ENCODE measurements at regions not wholly inside any gene's neighbourhood (a gene's known extent, or its start where the extent isn't known, plus 50 kb on each side); places are given as distances from the start of the nearest gene placed in this dataset.

GRCh38 chr11:39220501-39221230 lies 2238.8 kb downstream of the LRRC4C start:
- H3K27ac ChIP-seq (ENCODE audit: low read length): no peak overlapping the region
- no peaks in the 10 kb centered on the region for H3K27me3 ChIP-seq (ENCODE audit: control insufficient read depth, insufficient read depth, low read length)
- CTCF ChIA-PET: no interaction called here
- DNase-seq (ENCODE audit: low read depth, low spot score): no peak
- no peaks in the 10 kb centered on the region for H3K36me3 ChIP-seq (ENCODE audit: control insufficient read depth, insufficient read depth, low read length)
- no TSS peak for BruUV-seq (replicated peaks)
- in situ Hi-C loops (cut with HindIII; ENCODE audit: low pct_unique_long_range_greater_than_20kb, low sequenced_read_pairs) (no loop called here), intact Hi-C loops (cut with micrococcal nuclease; ENCODE audit: unreplicated experiment) (no loop called here)
- no peak for ATAC-seq
- no peaks in the 10 kb centered on the region for H3K4me1 ChIP-seq (ENCODE audit: control insufficient read depth, insufficient read depth, low read length)
- H3K4me3 ChIP-seq (ENCODE audit: low read depth in 2 of 2, low read length in 2 of 2): no peak overlapping the region
- no peak for TF ChIP-seq SIN3A (IDR thresholded peaks at IDR 0.05; ENCODE audit: borderline replicate concordance, insufficient read depth, low read depth, low read length)
- no peaks in the 10 kb centered on the region for H3K9me3 ChIP-seq (ENCODE audit: control insufficient read depth, insufficient read depth, low read depth, low read length)
- POLR2A ChIA-PET: no interaction called here

GRCh38 chr11:39220069-39220468 lies 2239.4 kb downstream of the LRRC4C start:
- in situ Hi-C loops (cut with HindIII; ENCODE audit: low pct_unique_long_range_greater_than_20kb, low sequenced_read_pairs) (no loop called here), intact Hi-C loops (cut with micrococcal nuclease; ENCODE audit: unreplicated experiment) (no loop called here)
- BruUV-seq (replicated peaks): no TSS peak
- ATAC-seq: no peak
- POLR2A ChIA-PET: no interaction called here
- H3K36me3 ChIP-seq (ENCODE audit: control insufficient read depth, insufficient read depth, low read length): no peaks in the 10 kb centered on the region
- H3K27me3 ChIP-seq (ENCODE audit: control insufficient read depth, insufficient read depth, low read length): no peaks in the 10 kb centered on the region
- H3K27ac ChIP-seq (ENCODE audit: low read length): no peak overlapping the region
- CTCF ChIA-PET: no interaction called here
- H3K4me1 ChIP-seq (ENCODE audit: control insufficient read depth, insufficient read depth, low read length): no peaks in the 10 kb centered on the region
- DNase-seq (ENCODE audit: low read depth, low spot score): no peak
- H3K9me3 ChIP-seq (ENCODE audit: control insufficient read depth, insufficient read depth, low read depth, low read length): no peaks in the 10 kb centered on the region
- no peak overlapping the region for H3K4me3 ChIP-seq (ENCODE audit: low read depth in 2 of 2, low read length in 2 of 2)
- TF ChIP-seq REST (IDR thresholded peaks at IDR 0.05; ENCODE audit: insufficient read depth in 1 of 2, low read depth in 2 of 2, low read length in 1 of 2) (no peak), POLR2AphosphoS5 (IDR thresholded peaks at IDR 0.05; ENCODE audit: low read depth, low read length) (no peak), SIN3A (IDR thresholded peaks at IDR 0.05; ENCODE audit: borderline replicate concordance, insufficient read depth, low read depth, low read length) (no peak), TCF7L2 (IDR thresholded peaks at IDR 0.05; ENCODE audit: low read depth, low read length) (no peak), CTCF (IDR thresholded peaks at IDR 0.05) (no peak)

GRCh38 chr11:39209981-39210380 lies 2249.5 kb downstream of the LRRC4C start:
- H3K9me3 ChIP-seq (ENCODE audit: control insufficient read depth, insufficient read depth, low read depth, low read length): no peaks in the 10 kb centered on the region
- intact Hi-C loops (cut with micrococcal nuclease; ENCODE audit: unreplicated experiment): no loop called here
- DNase-seq (ENCODE audit: low read depth, low spot score): no peak
- no peak for TF ChIP-seq CTCF (IDR thresholded peaks at IDR 0.05)
- no peaks in the 10 kb centered on the region for H3K27me3 ChIP-seq (ENCODE audit: control insufficient read depth, insufficient read depth, low read length)
- no peak for ATAC-seq
- ChIA-PET CTCF (no interaction called here), POLR2A (no interaction called here)
- H3K36me3 ChIP-seq (ENCODE audit: control insufficient read depth, insufficient read depth, low read length): no peaks in the 10 kb centered on the region
- no peak overlapping the region for H3K4me3 ChIP-seq (ENCODE audit: low read depth in 2 of 2, low read length in 2 of 2)
- no peak overlapping the region for H3K27ac ChIP-seq (ENCODE audit: low read length)
- BruUV-seq (replicated peaks): no TSS peak
- in situ Hi-C loops (cut with HindIII; ENCODE audit: low pct_unique_long_range_greater_than_20kb, low sequenced_read_pairs): no loop called here
- no peaks in the 10 kb centered on the region for H3K4me1 ChIP-seq (ENCODE audit: control insufficient read depth, insufficient read depth, low read length)

Measured in Panc1 (cell line).